ENCODE measurements at regions not wholly inside any gene's neighbourhood (a gene's known extent, or its start where the extent isn't known, plus 50 kb on each side); places are given as distances from the start of the nearest gene placed in this dataset.

DNA sequence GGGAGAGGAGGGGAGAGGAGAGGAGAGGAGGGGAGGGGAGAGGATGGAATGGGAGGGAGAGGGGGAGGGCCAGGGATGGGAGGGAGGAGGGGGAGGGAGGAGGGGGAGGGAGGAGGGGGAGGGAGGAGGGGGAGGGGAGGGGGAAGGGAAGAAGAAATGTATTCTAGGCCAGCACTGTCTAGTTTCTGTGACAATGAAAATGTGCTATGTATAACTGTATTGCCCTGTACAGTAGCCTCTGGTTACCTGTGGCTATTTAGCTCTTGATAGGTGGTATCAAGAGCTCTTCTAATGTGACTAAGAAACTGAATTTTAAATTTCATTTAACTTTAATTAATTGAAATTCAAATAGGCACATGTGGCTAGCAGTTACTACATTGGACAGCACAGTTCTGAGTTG lies 143.1 kb downstream of the BTC start:
- no peak for DNase-seq

DNA sequence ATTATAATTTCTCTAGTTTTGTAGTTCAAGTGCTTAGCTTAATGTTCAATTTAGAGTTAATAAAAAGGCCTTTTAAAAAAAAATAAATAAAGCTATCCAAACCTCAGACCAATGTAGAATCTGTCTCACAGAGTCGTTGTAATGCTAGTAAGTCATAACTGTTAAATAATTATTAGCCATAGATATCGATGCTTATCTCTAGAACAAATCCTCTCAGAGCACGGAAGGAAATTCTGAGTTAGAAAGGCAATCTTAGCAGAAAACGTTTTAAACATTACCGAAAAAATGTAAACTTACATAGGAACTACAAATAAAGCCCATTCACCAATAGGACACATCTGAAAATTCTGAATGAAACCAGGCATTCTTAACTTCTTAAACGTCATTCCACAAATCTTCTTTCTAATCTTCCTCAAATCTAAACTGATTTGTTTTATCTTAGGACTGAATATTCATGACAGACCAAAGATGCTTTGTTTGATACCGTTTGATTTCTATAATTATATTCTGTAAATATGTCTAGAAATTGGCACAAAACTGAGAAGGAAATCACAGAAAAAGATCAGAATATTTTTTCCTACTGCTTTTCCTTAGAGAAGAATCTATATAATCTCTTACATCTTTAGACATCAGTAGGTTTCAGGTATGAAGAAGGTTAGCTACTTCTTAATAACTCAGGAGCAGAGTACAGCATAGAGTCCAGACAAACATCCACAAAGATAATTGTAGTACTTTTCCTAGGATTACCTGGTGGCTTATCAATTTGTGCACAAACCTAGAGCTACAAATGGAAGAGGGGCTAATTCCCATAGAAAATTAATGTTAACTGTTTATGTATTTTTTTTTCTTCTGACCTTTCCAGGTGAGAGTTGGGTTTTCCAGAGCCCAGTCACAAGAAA lies 140.7 kb downstream of the BTC start:
- no peak for DNase-seq

DNA sequence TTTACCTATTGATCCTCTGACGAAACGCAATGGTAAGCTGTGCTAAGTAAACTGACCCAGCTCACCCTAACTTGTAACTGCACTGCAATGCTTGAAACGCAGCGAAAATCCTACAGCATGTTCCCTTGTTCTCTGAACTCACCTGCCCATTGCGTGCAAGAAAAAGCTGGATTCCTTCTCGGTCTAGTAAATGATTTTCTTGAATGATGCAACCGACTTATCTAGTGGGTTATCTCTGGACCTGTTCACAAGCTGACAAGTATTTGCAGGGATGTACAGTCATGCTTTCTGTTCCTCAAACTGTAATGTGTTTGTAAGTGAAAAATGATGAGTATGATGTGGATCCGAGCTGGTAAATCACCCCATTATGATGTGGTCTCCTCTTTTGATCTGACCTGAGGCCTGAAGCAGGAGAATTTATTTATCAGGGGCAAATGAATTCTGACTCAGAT lies 140.1 kb downstream of the BTC start:
- no peak for DNase-seq

DNA sequence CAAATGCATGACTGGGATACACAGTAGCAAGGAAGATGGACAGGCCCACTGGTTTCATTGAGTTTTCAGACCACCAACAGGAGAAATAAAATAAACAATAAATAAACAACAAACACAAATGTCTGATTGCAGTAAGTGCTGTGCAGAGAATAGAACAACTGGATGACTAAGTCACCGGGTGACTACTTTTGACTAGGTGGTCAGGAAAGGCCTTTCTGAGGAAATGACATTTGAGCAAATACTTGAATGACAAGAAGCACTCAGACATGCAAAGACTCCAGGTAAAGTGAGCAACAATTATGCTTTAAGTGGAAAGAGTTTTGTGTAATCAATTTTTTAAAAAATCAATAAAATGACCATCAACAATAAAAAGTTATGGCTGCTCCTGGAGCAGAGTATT lies 137.7 kb downstream of the BTC start:
- no peak for DNase-seq

DNA sequence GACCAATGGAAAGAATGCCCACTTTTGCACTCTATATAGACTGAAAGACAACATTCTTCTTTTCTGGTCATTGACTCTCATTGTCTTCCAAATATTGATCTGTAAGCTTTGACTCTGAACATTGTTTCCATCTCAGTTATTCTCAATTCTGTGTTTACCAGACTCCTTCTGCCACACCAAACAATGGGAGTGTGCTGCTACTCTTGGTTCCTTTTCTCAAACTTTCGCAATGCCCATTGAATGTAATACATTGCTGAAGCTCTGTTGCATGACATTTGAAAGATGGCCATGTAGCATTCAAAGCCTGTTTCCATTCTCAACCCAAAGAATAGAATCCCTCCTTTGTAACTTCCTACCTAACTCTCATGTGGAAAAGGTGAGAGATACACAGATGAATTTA lies 136.2 kb downstream of the BTC start:
- DNase-seq: no peak

DNA sequence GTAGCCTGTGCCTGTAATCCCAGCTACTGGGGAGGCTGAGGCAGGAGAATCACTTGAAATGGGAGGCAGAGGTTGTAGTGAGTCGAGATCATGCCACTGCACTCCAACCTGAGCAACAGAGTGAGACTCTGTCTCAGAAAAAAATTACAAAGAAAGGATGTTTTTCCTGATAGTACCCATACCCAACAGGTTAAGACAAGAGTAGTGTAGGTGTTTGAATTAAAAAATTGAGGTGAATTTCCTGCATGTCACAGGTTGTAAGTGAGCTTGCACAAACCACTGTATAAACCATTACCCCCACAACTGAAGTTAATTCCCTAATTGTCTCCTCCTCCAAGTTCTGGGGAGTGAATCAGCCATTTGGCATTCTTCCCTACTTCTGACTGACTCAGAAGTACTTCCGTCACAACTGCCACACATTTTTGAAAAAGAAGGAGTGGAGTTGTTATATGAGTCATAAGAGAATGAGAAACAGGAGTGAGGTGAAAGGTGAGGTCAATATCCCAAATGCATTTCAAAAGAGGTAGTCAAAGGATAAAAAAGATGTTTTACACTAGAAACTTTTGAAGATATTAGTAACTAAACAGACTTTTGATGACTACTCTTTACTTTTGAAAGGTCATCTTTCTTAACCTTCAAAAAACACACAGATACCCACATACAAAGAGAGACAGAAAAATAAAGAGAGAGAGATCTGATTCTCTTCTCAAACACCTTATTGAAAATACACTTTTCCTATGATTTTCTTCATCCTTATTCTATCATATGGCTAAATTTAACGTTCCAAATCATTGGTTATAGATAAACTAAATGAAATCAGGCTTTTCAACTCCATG lies 134.5 kb downstream of the BTC start:
- DNase-seq: no peak

DNA sequence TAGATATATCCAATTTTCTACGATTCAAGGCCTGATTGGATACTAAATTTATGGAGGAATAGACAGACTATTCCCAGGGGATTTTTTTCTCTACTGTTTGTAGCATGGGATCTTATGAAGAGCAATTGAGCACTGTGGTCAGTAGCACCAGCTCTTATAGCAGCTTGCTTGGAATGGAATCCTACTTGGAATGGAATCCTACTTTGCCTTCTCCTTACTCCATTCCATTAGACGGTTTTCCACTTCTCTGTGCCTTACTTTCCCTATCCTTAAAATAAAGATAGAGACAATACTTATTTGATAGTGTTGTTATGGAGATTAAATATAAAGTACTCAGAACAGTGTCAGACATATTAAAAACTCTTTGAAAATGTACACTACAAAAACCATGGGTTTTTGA lies 133.5 kb downstream of the BTC start:
- DNase-seq: no peak

DNA sequence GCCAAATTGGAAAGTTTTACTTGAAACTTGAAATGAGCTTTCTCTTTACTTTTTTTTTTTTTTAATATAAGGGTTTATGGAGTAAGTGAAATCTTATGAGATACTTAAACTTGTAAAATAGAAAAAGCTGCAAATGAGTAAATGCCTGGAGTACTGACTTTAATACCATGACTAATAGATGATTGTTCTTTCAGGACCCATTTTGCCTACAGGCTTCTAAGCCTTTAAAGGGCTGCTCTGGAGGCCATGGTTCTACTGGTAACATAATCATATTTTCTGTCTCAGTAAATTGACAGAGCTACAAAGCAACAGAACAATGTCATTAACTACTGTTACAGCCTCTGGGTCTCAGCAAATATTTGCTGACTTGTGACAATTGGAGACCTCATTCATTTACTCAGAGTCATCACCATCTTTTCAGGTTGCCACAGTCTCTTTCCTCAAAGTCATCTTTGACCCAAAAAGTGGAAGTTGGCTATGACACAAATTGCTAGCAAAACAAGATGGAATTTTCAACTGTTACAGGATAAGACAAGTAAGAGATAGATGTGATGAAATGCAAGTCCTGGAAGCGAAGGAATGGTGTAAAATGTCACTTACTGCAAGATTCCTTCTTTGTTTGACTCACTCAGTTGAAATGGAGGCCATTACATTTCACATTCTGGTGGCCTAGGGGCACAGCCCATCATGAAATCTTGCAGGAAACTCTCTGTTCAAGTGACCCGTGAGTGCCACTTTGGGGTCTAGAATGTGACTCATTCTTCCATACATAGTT lies 132.7 kb downstream of the BTC start:
- DNase-seq: no peak

DNA sequence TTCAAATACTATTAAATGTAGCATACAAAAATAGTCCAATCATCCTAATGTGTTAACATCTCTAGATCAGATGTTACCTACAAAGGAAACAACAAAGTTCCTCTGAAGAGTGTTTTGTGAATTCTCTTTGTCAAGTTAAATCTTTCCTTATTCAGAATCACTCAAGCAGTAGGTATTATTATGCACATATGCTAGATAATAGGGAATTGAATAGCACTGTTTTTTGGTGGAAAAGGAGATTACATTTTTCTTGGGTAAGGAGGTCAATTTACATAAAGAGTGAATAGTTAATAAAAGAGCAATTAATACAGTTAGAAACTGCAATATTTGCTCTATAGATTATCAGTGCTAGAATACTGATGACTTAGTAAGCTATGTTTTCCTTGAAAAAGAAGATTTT lies 130.7 kb downstream of the BTC start:
- DNase-seq: no peak

DNA sequence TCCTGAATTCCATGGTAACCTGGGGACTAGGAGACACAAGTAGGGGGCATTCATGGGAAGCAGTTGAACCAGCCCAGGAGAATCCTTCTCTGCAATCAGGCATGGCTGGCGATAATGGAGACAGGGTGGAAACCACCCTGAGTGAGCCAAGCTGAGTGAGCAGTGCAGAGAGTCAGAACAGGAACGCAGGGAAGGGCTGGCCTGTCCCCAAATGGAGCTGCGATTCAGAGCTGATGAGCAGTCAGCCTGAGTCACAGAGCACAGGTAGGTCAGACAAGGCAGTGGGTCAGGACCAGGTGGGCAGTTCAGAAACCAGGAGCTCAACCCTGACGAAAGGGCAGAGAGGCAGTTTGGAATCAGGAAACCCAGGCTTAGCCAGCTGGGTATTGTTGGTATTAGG lies 129.0 kb downstream of the BTC start:
- no peak for DNase-seq

DNA sequence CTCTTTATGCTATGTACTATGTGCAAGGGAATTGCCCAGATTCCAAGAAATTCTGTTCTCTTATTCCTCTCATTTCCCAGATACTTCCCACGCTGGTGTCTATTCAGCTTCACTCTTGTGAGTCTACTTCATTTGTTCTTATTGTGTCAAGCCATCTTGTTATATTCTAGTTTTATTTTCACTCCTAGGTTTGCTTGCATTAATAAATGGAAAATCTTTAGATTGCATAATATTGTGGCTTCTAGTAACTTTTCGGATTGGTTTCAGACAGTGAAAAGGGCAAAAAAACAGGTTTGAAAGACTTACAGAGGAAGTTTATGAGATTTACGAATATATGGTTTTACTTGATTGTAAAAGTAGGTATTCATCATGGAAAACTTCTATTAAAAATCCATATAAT lies 128.4 kb downstream of the BTC start:
- no peak for DNase-seq

DNA sequence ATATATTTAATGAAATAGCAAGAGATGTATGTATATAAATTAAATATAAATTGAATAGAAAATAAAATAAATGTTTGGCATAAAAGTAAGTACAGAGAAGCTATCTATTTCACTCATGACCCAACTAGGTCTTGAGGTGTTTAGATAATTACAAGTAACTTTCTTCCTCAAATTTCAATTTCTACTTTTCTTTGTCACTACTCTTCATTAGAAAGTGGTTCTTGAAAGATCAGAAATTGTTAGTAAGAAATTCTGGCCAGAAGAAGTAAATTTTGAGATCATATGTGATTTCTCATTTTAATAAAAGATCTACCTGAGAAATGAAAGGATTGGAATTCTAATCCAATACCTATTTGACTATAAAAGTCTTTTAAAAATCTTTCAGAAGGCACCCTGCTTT lies 126.9 kb downstream of the BTC start:
- no peak for DNase-seq

DNA sequence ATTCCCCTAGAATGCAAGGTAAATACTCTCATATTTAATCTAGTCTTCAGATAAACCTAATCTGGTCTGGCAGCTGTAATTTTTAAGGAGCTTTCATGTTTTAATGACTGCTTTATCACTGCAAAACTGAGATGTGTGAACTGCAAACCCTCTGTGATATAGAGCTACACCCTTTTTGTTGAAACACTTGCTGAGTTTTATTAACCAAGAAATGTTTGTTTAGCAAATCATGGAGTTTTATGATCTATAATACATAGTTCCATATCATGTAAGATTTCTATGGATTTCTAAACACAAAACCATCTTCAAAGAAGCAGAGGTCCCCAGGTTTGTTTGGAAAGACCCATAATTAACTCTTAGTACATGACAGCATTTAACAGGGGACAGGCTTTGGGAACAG lies 126.4 kb downstream of the BTC start:
- no peak for DNase-seq

DNA sequence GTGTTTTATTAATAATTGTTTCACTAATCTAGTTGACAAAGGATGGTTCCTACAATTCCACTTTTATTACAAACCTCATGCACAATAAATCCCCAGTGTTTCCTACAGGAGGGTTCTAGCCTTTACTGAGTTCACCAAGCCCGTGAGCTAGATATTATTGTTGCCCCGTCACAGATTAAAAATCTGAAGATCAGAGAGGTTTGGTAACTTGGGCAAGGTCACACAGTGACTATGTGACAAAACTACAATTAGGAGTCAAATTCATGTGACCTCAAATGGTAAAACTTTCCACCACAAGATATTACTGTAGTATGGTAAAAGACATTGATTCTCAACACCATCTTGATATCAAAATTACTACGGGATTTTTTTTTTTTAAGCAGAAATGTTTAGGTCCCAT lies 124.6 kb downstream of the BTC start:
- no peak for DNase-seq

DNA sequence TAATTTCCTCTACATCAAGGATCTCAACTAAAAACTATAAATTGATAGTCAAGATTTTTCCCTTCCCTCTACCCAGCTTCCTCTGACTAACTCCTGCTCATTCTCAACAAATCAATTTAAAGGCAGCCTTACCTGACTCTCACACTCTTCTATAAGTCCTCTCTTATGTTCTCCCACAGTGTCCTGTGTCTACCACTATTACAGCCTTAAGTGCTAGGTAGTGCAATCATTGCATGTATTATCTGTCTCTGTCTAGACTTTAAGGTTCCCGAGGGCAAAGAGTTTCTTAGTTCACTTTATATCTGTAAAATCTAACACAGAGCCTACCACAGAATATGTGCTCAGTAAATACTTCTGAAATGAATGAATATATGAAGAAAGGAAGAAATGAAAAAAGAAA lies 123.7 kb downstream of the BTC start:
- DNase-seq: no peak

DNA sequence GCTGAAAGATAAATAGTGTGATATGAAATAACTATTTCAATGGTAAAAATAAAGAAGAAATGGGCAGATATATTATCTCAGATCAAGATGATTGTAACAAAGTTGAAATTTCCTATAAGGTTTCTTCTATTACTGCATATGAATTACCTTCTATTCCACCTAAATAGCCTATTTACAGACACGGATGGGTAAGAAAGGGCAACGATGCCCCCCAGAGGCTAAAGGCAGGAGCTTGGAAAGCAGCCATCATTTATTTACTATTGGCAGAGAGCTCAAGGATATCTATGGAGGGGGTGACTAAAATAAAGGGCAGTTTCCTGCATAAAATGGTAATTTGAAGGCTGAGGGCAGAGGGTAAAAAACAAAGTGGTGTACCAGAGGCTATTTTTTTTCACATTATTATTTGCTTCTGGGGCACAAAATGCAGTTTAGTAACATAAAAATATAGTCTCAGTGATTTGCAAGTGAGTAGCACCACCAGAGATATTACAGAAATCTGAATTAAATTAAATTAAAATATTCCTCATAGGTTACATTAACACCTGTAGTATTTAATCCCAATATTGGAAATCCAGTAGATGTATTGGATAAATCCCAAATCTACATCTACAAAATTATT lies 123.1 kb downstream of the BTC start:
- DNase-seq: peak in 3 of 5 experiments; percentile 5 to 22 (median 17)

DNA sequence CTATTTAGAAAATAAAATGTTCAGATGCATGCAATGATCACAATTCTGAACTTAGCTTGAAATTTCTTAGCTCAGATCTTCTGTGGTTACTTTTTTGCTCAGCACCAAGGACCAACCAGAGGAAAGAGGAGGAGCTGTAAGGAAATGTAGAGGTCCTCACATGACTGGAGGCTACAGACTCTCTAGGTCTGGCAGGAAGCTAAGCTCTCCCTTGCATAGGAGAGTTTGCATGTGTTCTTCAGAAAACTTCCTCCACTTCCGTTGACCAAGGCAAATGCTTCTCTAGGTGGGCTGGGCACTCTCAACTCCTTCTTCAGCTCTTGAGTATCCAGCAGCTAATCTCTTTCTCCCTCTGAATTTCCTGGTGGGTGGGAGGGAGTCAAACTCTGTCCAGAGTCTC lies 119.6 kb downstream of the BTC start:
- peak in 1 of 5 experiments; percentile 2 for DNase-seq

DNA sequence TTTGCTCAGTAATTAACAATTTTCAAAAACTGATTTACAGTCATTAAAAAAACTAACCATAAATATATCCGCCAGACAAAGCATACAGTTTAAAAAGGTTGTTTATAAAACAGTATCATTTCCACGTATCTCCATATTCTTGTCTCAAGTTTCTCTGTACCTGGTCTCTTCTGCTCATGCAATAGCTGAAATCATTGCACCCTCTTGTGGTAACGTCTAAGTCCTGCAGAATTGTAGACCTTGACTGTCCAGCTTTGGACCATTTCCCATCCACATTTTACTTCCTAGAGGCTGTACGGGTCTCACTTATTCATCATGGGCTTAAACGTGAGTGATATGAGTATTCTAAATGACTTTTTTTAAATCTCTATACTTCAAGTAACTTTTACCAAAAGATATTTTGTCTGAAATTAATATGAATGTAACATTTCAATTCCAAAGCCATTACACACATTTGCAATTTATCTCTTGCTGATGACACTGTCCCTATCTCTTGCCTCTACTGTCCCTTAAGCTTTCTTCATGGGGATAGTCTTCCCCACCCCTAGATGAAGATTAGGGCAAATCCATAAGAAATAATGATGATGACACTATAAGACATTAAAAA lies 118.5 kb downstream of the BTC start:
- DNase-seq: peak in 1 of 5 experiments; percentile 24

DNA sequence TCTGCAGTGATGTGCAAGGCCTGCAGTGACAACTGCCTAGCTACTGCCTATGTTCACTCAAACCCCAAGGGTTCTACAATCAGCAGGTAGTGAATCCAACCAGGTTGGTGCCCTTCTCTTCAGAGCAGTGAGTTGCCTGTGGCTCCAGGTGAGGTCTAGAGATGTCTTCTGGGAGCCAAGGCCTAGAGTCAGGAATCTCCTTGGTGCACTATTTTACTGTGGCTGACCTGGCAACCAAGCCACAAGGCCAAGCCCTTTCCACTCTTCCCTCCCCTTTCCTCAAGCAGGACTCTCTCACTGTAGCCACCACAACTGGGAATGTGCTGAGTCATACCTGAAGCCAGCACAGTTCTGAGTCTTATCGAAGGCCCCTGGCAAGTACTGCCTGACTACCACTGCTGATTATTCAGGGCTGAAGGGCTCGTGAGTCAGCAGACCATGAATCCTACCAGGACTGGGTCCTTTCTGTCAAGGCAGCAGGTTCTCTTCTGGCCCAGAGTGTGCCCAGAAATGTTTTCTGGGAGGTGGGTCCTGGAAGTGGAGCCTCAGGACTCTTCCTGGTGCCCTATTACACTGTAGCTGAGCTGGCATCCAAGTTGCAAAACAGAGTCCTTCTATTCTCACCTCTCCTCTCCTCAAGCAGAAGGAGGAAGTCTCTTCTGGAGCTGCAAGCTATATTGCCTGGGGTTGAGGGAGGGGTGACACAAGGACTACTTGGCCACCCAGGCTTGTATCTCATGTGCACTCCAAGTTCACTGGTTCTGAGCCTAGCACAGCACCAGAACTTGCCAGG lies 111.6 kb downstream of the BTC start:
- no peak for DNase-seq

DNA sequence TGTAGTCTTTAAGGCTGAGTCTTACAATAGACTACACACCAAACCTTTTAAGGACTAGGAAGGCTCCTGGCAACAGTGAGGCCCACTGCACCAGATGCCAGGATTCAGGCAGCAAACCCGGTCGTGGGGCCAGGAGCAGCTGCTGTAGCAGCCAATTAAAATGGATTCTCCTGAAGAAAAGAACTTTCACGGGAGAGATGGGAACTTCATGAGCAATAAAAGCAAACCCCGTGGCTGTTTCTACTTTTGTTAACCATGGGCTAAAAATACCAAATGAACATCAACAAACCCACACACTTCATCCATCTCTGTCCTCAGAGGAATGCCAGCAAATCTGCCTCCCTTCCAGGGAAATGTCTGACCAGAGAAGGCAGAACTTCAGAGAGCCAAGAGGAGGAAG lies 101.4 kb downstream of the BTC start:
- DNase-seq: no peak

All from T-helper 2 cell (primary cell).